ENCODE measurements at regions not wholly inside any gene's neighbourhood (a gene's known extent, or its start where the extent isn't known, plus 50 kb on each side); places are given as distances from the start of the nearest gene placed in this dataset.

GRCh38 chr11:39462506-39462905 is 1996.9 kb downstream of the LRRC4C start:
- H3K9ac ChIP-seq (ENCODE audit: low read length in 2 of 2), result no peak overlapping the region
- H3K4me1 ChIP-seq (ENCODE audit: control insufficient read depth, insufficient read depth, low read length), result no peaks in the 10 kb centered on the region
- no peaks in the 10 kb centered on the region for H3K27me3 ChIP-seq (ENCODE audit: control insufficient read depth in 1 of 2, insufficient read depth in 2 of 2, low read length in 2 of 2)
- no peaks in the 10 kb centered on the region for H3K36me3 ChIP-seq (ENCODE audit: control insufficient read depth in 2 of 2, insufficient read depth in 2 of 2, low read length in 2 of 2)
- H3K27ac ChIP-seq (ENCODE audit: low read length), result no peak overlapping the region
- no peak overlapping the region for H3K4me3 ChIP-seq (ENCODE audit: low read length in 2 of 2)
- no peaks in the 10 kb centered on the region for H3K9me3 ChIP-seq (ENCODE audit: control insufficient read depth in 2 of 2, low read length in 2 of 2)

GRCh38 chr11:39461066-39461465 is 1998.4 kb downstream of the LRRC4C start:
- no peak overlapping the region for H3K4me3 ChIP-seq (ENCODE audit: low read length in 2 of 2)
- H3K9me3 ChIP-seq (ENCODE audit: control insufficient read depth in 2 of 2, low read length in 2 of 2), result no peaks in the 10 kb centered on the region
- H3K27ac ChIP-seq (ENCODE audit: low read length), result no peak overlapping the region

GRCh38 chr11:39459606-39460005 is 1999.8 kb downstream of the LRRC4C start:
- Histone ChIP-seq H3K27me3 (ENCODE audit: control insufficient read depth in 1 of 2, insufficient read depth in 2 of 2, low read length in 2 of 2) (no peaks in the 10 kb centered on the region), H3K36me3 (ENCODE audit: control insufficient read depth in 2 of 2, insufficient read depth in 2 of 2, low read length in 2 of 2) (no peaks in the 10 kb centered on the region), H3K4me3 (ENCODE audit: low read length in 2 of 2) (no peak overlapping the region), H3K4me1 (ENCODE audit: control insufficient read depth, insufficient read depth, low read length) (no peaks in the 10 kb centered on the region), H3K9me3 (ENCODE audit: control insufficient read depth in 2 of 2, low read length in 2 of 2) (no peaks in the 10 kb centered on the region), H3K27ac (ENCODE audit: low read length) (no peak overlapping the region), H3K9ac (ENCODE audit: low read length in 2 of 2) (no peak overlapping the region)

More at GRCh38 chr11:39461066-39461465, 1998.4 kb downstream of the LRRC4C start:
- Histone ChIP-seq H3K4me1 (ENCODE audit: control insufficient read depth, insufficient read depth, low read length) (no peaks in the 10 kb centered on the region), H3K36me3 (ENCODE audit: control insufficient read depth in 2 of 2, insufficient read depth in 2 of 2, low read length in 2 of 2) (no peaks in the 10 kb centered on the region), H3K27me3 (ENCODE audit: control insufficient read depth in 1 of 2, insufficient read depth in 2 of 2, low read length in 2 of 2) (no peaks in the 10 kb centered on the region), H3K9ac (ENCODE audit: low read length in 2 of 2) (no peak overlapping the region)

GRCh38 chr11:39458481-39458880 is 2001.0 kb downstream of the LRRC4C start:
- Histone ChIP-seq H3K9ac (ENCODE audit: low read length in 2 of 2) (no peak overlapping the region), H3K4me3 (ENCODE audit: low read length in 2 of 2) (no peak overlapping the region), H3K9me3 (ENCODE audit: control insufficient read depth in 2 of 2, low read length in 2 of 2) (no peaks in the 10 kb centered on the region), H3K27me3 (ENCODE audit: control insufficient read depth in 1 of 2, insufficient read depth in 2 of 2, low read length in 2 of 2) (no peaks in the 10 kb centered on the region), H3K4me1 (ENCODE audit: control insufficient read depth, insufficient read depth, low read length) (no peaks in the 10 kb centered on the region), H3K27ac (ENCODE audit: low read length) (no peak overlapping the region), H3K36me3 (ENCODE audit: control insufficient read depth in 2 of 2, insufficient read depth in 2 of 2, low read length in 2 of 2) (no peaks in the 10 kb centered on the region)

- Histone ChIP-seq H3K4me1 (ENCODE audit: control insufficient read depth, insufficient read depth, low read length) (no peaks in the 10 kb centered on the region), H3K9me3 (ENCODE audit: control insufficient read depth in 2 of 2, low read length in 2 of 2) (no peaks in the 10 kb centered on the region), H3K4me3 (ENCODE audit: low read length in 2 of 2) (no peak overlapping the region), H3K36me3 (ENCODE audit: control insufficient read depth in 2 of 2, insufficient read depth in 2 of 2, low read length in 2 of 2) (no peaks in the 10 kb centered on the region), H3K27me3 (ENCODE audit: control insufficient read depth in 1 of 2, insufficient read depth in 2 of 2, low read length in 2 of 2) (no peaks in the 10 kb centered on the region), H3K9ac (ENCODE audit: low read length in 2 of 2) (no peak overlapping the region), H3K27ac (ENCODE audit: low read length) (no peak overlapping the region)
These were observed 2015.9 kb downstream of the LRRC4C start for GRCh38 chr11:39443424-39444022.

- Histone ChIP-seq H3K27me3 (ENCODE audit: control insufficient read depth in 1 of 2, insufficient read depth in 2 of 2, low read length in 2 of 2) (no peaks in the 10 kb centered on the region), H3K27ac (ENCODE audit: low read length) (no peak overlapping the region), H3K4me3 (ENCODE audit: low read length in 2 of 2) (no peak overlapping the region), H3K36me3 (ENCODE audit: control insufficient read depth in 2 of 2, insufficient read depth in 2 of 2, low read length in 2 of 2) (no peaks in the 10 kb centered on the region), H3K9me3 (ENCODE audit: control insufficient read depth in 2 of 2, low read length in 2 of 2) (no peaks in the 10 kb centered on the region), H3K9ac (ENCODE audit: low read length in 2 of 2) (no peak overlapping the region), H3K4me1 (ENCODE audit: control insufficient read depth, insufficient read depth, low read length) (no peaks in the 10 kb centered on the region)
These were observed 2017.3 kb downstream of the LRRC4C start for GRCh38 chr11:39442177-39442576.

- Histone ChIP-seq H3K9ac (ENCODE audit: low read length in 2 of 2) (no peak overlapping the region), H3K27ac (ENCODE audit: low read length) (no peak overlapping the region), H3K36me3 (ENCODE audit: control insufficient read depth in 2 of 2, insufficient read depth in 2 of 2, low read length in 2 of 2) (no peaks in the 10 kb centered on the region), H3K4me3 (ENCODE audit: low read length in 2 of 2) (no peak overlapping the region), H3K9me3 (ENCODE audit: control insufficient read depth in 2 of 2, low read length in 2 of 2) (no peaks in the 10 kb centered on the region), H3K27me3 (ENCODE audit: control insufficient read depth in 1 of 2, insufficient read depth in 2 of 2, low read length in 2 of 2) (no peaks in the 10 kb centered on the region), H3K4me1 (ENCODE audit: control insufficient read depth, insufficient read depth, low read length) (no peaks in the 10 kb centered on the region)
These were observed 2023.8 kb downstream of the LRRC4C start for GRCh38 chr11:39435641-39436040.

- Histone ChIP-seq H3K36me3 (ENCODE audit: control insufficient read depth in 2 of 2, insufficient read depth in 2 of 2, low read length in 2 of 2) (no peaks in the 10 kb centered on the region), H3K4me1 (ENCODE audit: control insufficient read depth, insufficient read depth, low read length) (no peaks in the 10 kb centered on the region), H3K9ac (ENCODE audit: low read length in 2 of 2) (no peak overlapping the region), H3K4me3 (ENCODE audit: low read length in 2 of 2) (no peak overlapping the region), H3K27me3 (ENCODE audit: control insufficient read depth in 1 of 2, insufficient read depth in 2 of 2, low read length in 2 of 2) (no peaks in the 10 kb centered on the region), H3K9me3 (ENCODE audit: control insufficient read depth in 2 of 2, low read length in 2 of 2) (no peaks in the 10 kb centered on the region), H3K27ac (ENCODE audit: low read length) (no peak overlapping the region)
These were observed 2025.0 kb downstream of the LRRC4C start for GRCh38 chr11:39434466-39434865.

- no peak overlapping the region for H3K9ac ChIP-seq (ENCODE audit: low read length in 2 of 2)
- no peaks in the 10 kb centered on the region for H3K9me3 ChIP-seq (ENCODE audit: control insufficient read depth in 2 of 2, low read length in 2 of 2)
- no peak overlapping the region for H3K27ac ChIP-seq (ENCODE audit: low read length)
- no peaks in the 10 kb centered on the region for H3K36me3 ChIP-seq (ENCODE audit: control insufficient read depth in 2 of 2, insufficient read depth in 2 of 2, low read length in 2 of 2)
- H3K27me3 ChIP-seq (ENCODE audit: control insufficient read depth in 1 of 2, insufficient read depth in 2 of 2, low read length in 2 of 2), result no peaks in the 10 kb centered on the region
- no peak overlapping the region for H3K4me3 ChIP-seq (ENCODE audit: low read length in 2 of 2)
- no peaks in the 10 kb centered on the region for H3K4me1 ChIP-seq (ENCODE audit: control insufficient read depth, insufficient read depth, low read length)
These were observed 2026.5 kb downstream of the LRRC4C start for GRCh38 chr11:39432929-39433328.

GRCh38 chr11:39425226-39425625 is 2034.2 kb downstream of the LRRC4C start:
- no peak overlapping the region for H3K27ac ChIP-seq (ENCODE audit: low read length)
- H3K9ac ChIP-seq (ENCODE audit: low read length in 2 of 2), result no peak overlapping the region
- H3K9me3 ChIP-seq (ENCODE audit: control insufficient read depth in 2 of 2, low read length in 2 of 2), result no peaks in the 10 kb centered on the region
- no peak overlapping the region for H3K4me3 ChIP-seq (ENCODE audit: low read length in 2 of 2)
- H3K27me3 ChIP-seq (ENCODE audit: control insufficient read depth in 1 of 2, insufficient read depth in 2 of 2, low read length in 2 of 2), result no peaks in the 10 kb centered on the region
- H3K4me1 ChIP-seq (ENCODE audit: control insufficient read depth, insufficient read depth, low read length), result no peaks in the 10 kb centered on the region
- H3K36me3 ChIP-seq (ENCODE audit: control insufficient read depth in 2 of 2, insufficient read depth in 2 of 2, low read length in 2 of 2), result no peaks in the 10 kb centered on the region

- Histone ChIP-seq H3K4me1 (ENCODE audit: control insufficient read depth, insufficient read depth, low read length) (no peaks in the 10 kb centered on the region), H3K4me3 (ENCODE audit: low read length in 2 of 2) (no peak overlapping the region), H3K27ac (ENCODE audit: low read length) (no peak overlapping the region), H3K9ac (ENCODE audit: low read length in 2 of 2) (no peak overlapping the region), H3K36me3 (ENCODE audit: control insufficient read depth in 2 of 2, insufficient read depth in 2 of 2, low read length in 2 of 2) (no peaks in the 10 kb centered on the region), H3K9me3 (ENCODE audit: control insufficient read depth in 2 of 2, low read length in 2 of 2) (no peaks in the 10 kb centered on the region), H3K27me3 (ENCODE audit: control insufficient read depth in 1 of 2, insufficient read depth in 2 of 2, low read length in 2 of 2) (no peaks in the 10 kb centered on the region)
These were observed 2047.3 kb downstream of the LRRC4C start for GRCh38 chr11:39412117-39412516.
